GM18511 (cell line): ENCODE measurements at regions not wholly inside any gene's neighbourhood (a gene's known extent, or its start where the extent isn't known, plus 50 kb on each side); places are given as distances from the start of the nearest gene placed in this dataset.
"Not testable (repeated sequence)": the region's sequence is repeated elsewhere in the genome, so short reads cannot be mapped to it uniquely, and the experiment has no call there.

Source experiments
- ATAC-seq: cut with Tn5 transposase; IDR thresholded peaks from one replicate; pipeline ENCODE4 v1.9.1; 2021; ENCODE audit warnings: mild to moderate bottlenecking, moderate library complexity; ENCODE audit not compliant: unreplicated experiment

- no peak for ATAC-seq
These were observed 274.9 kb upstream of the MGAT4C start for GRCh38 chr12:86530996-86531655.

GRCh38 chr12:86526060-86526595, 269.9 kb upstream of the MGAT4C start:
- no peak for ATAC-seq

GRCh38 chr12:86523844-86524243, 267.7 kb upstream of the MGAT4C start:
- no peak for ATAC-seq

- ATAC-seq: no peak
These were observed 265.7 kb upstream of the MGAT4C start for GRCh38 chr12:86521870-86522269.

- no peak for ATAC-seq
These were observed 257.0 kb upstream of the MGAT4C start for GRCh38 chr12:86513226-86513625.

GRCh38 chr12:86496595-86496994, 240.4 kb upstream of the MGAT4C start:
- no peak for ATAC-seq

- no peak for ATAC-seq
These were observed 228.3 kb upstream of the MGAT4C start for GRCh38 chr12:86484473-86484872.

- ATAC-seq: no peak
These were observed 217.0 kb upstream of the MGAT4C start for GRCh38 chr12:86473231-86473630.

GRCh38 chr12:86456776-86457175, 200.6 kb upstream of the MGAT4C start:
- no peak for ATAC-seq

- ATAC-seq: no peak
These were observed 200.1 kb upstream of the MGAT4C start for GRCh38 chr12:86456241-86456640.

GRCh38 chr12:86445356-86445755, 189.2 kb upstream of the MGAT4C start:
- no peak for ATAC-seq

- no peak for ATAC-seq
These were observed 178.9 kb upstream of the MGAT4C start for GRCh38 chr12:86435053-86435452.

- ATAC-seq: no peak
These were observed 173.6 kb upstream of the MGAT4C start for GRCh38 chr12:86429824-86430223.

GRCh38 chr12:86421333-86421732, 165.1 kb upstream of the MGAT4C start:
- no peak for ATAC-seq

- no peak for ATAC-seq
These were observed 158.0 kb upstream of the MGAT4C start for GRCh38 chr12:86414201-86414600.

GRCh38 chr12:86411710-86412109, 155.5 kb upstream of the MGAT4C start:
- ATAC-seq: no peak

- ATAC-seq: no peak
These were observed 151.5 kb upstream of the MGAT4C start for GRCh38 chr12:86407620-86408208.

GRCh38 chr12:86389949-86390348, 133.8 kb upstream of the MGAT4C start:
- ATAC-seq: no peak

GRCh38 chr12:86387591-86388145, 131.5 kb upstream of the MGAT4C start:
- no peak for ATAC-seq

GRCh38 chr12:86383759-86384158, 127.6 kb upstream of the MGAT4C start:
- ATAC-seq: not testable (repeated sequence)

GRCh38 chr12:86379337-86379736, 123.1 kb upstream of the MGAT4C start:
- no peak for ATAC-seq

GRCh38 chr12:86376052-86376451, 119.9 kb upstream of the MGAT4C start:
- no peak for ATAC-seq
